Neuronal stem cell (in vitro differentiated cells): ENCODE measurements at regions not wholly inside any gene's neighbourhood (a gene's known extent, or its start where the extent isn't known, plus 50 kb on each side); places are given as distances from the start of the nearest gene placed in this dataset.

Experiments used
- DNase-seq: peaks from one replicate; pipeline ENCODE4 v3.0.0-alpha.2; 2013; ENCODE audit warnings: low spot score
- H2AFZ ChIP-seq: one replicate; pipeline ENCODE4 v1.6.1; 2013; ENCODE audit warnings: mild to moderate bottlenecking, low read length, inconsistent platforms
- H2AK5ac ChIP-seq: 2 replicates; pipeline ENCODE4 v1.6.1; 2013; ENCODE audit warnings: low read depth, mild to moderate bottlenecking, inconsistent platforms, low read length, moderate library complexity, mixed read lengths
- H2BK120ac ChIP-seq: 2 replicates; pipeline ENCODE4 v1.6.1; 2013; ENCODE audit warnings: low read depth, mild to moderate bottlenecking, inconsistent platforms, low read length, moderate library complexity, mixed read lengths
- H2BK12ac ChIP-seq: one replicate; pipeline ENCODE4 v1.6.1; 2013; ENCODE audit warnings: low read length, inconsistent platforms
- H2BK15ac ChIP-seq: 2 replicates; pipeline ENCODE4 v1.6.1; 2013; ENCODE audit warnings: mild to moderate bottlenecking, low read length, inconsistent platforms, mixed read lengths
- H2BK5ac ChIP-seq: one replicate; pipeline ENCODE4 v1.6.1; 2013; ENCODE audit warnings: inconsistent platforms, mild to moderate bottlenecking, low read length, moderate library complexity
- H3K14ac ChIP-seq: one replicate; pipeline ENCODE4 v1.6.1; 2013; ENCODE audit warnings: low read length, inconsistent platforms
- H3K18ac ChIP-seq: 2 replicates; pipeline ENCODE4 v1.6.1; 2013; ENCODE audit warnings: low read length, inconsistent platforms
- H3K23ac ChIP-seq: 2 replicates; pipeline ENCODE4 v1.6.1; 2013; ENCODE audit warnings: low read depth, mild to moderate bottlenecking, mixed read lengths, low read length, inconsistent platforms; ENCODE audit not compliant: poor library complexity
- H3K27ac ChIP-seq: replicated peaks from 3 replicates; pipeline ENCODE4 v1.5.1; 2013; ENCODE audit warnings: low read length, inconsistent platforms
- H3K27me3 ChIP-seq, 3 experiments: 2 replicates each; pipeline ENCODE4 v1.6.1; 2013; ENCODE audit warnings: low read length in 3 of 3, mild to moderate bottlenecking in 2 of 3, inconsistent platforms in 1 of 3, low read depth in 1 of 3, mixed read lengths in 1 of 3, moderate library complexity in 1 of 3; ENCODE audit not compliant: control insufficient read depth in 3 of 3, insufficient read depth in 3 of 3
- H3K36me3 ChIP-seq, 2 donors: replicated peaks in 1 of 2; 2 replicates each; pipeline ENCODE4 v1.6.1; 2013; ENCODE audit warnings: low read length in 2 of 2; ENCODE audit not compliant: control insufficient read depth in 2 of 2, insufficient read depth in 2 of 2
- H3K4ac ChIP-seq: 2 replicates; pipeline ENCODE4 v1.6.1; 2013; ENCODE audit warnings: inconsistent platforms, mild to moderate bottlenecking, low read length, moderate library complexity
- H3K4me1 ChIP-seq, 2 donors: 1 replicate in 1 of 2; 2 replicates in 1 of 2; pipeline ENCODE4 v1.6.1; 2013; ENCODE audit warnings: low read length in 2 of 2, low read depth in 1 of 2; ENCODE audit not compliant: control insufficient read depth in 2 of 2, insufficient read depth in 1 of 2
- H3K4me2 ChIP-seq: one replicate; pipeline ENCODE4 v1.6.1; 2013; ENCODE audit warnings: mild to moderate bottlenecking, low read length, inconsistent platforms; ENCODE audit not compliant: insufficient read depth, poor library complexity, severe bottlenecking
- H3K4me3 ChIP-seq, 2 donors: 2 replicates each; pipeline ENCODE4 v1.5.1; 2013; ENCODE audit warnings: low read length in 2 of 2, mild to moderate bottlenecking in 2 of 2, inconsistent platforms in 1 of 2, moderate library complexity in 1 of 2
- H3K79me1 ChIP-seq: one replicate; pipeline ENCODE4 v1.6.1; 2013; ENCODE audit warnings: low read depth, mild to moderate bottlenecking, inconsistent platforms, low read length, moderate library complexity
- H3K9ac ChIP-seq: one replicate; pipeline ENCODE4 v1.6.1; 2013; ENCODE audit warnings: mild to moderate bottlenecking, low read depth, low read length, inconsistent platforms; ENCODE audit not compliant: poor library complexity
- H3K9me3 ChIP-seq, 2 donors: replicated peaks in 1 of 2; 2 replicates each; pipeline versions ENCODE3 to v1.6.1; 2013; ENCODE audit warnings: low read length in 2 of 2, mild to moderate bottlenecking in 2 of 2, inconsistent platforms in 1 of 2, low read depth in 1 of 2, mixed read lengths in 1 of 2, moderate library complexity in 1 of 2; ENCODE audit not compliant: control insufficient read depth in 2 of 2, insufficient read depth in 1 of 2
- H4K8ac ChIP-seq: one replicate; pipeline ENCODE4 v1.6.1; 2013; ENCODE audit warnings: low read depth, mild to moderate bottlenecking, inconsistent platforms, low read length, moderate library complexity
- H4K91ac ChIP-seq: one replicate; pipeline ENCODE4 v1.6.1; 2013; ENCODE audit warnings: low read length, low read depth, mild to moderate bottlenecking, inconsistent platforms; ENCODE audit not compliant: poor library complexity
- WGBS, 2 donors: extraction: QIAGEN DNeasy Blood & Tissue Kit; methylation state at CpG; one replicate each; pipeline ENCODE4 v1.1.7; 2013; ENCODE audit warnings: missing lambda C conversion rate in 2 of 2, mixed read lengths in 1 of 2; ENCODE audit not compliant: insufficient read length in 2 of 2, insufficient replicate concordance in 1 of 2; ENCODE audit errors: extremely low coverage in 2 of 2; 5-methylcytosine and 5-hydroxymethylcytosine counted together

- H2BK15ac ChIP-seq: no peak overlapping the region
- H2BK120ac ChIP-seq: no peak overlapping the region
- no peak overlapping the region for H3K14ac ChIP-seq
- no peak overlapping the region for H3K9ac ChIP-seq
- no peak overlapping the region for H2AK5ac ChIP-seq
- DNase-seq: no peak
- no peak overlapping the region for H4K8ac ChIP-seq
- H3K18ac ChIP-seq: no peak overlapping the region
- no peak overlapping the region for H3K4ac ChIP-seq
- no peak overlapping the region for H3K27ac ChIP-seq
- H2BK5ac ChIP-seq: no peak overlapping the region
- H3K79me1 ChIP-seq: no peaks in the 10 kb centered on the region
- H2BK12ac ChIP-seq: no peak overlapping the region
- no peak overlapping the region for H4K91ac ChIP-seq
- H2AFZ ChIP-seq: no peak overlapping the region
- no peaks in the 10 kb centered on the region for H3K27me3 ChIP-seq
- no peak overlapping the region for H3K4me2 ChIP-seq
- no peaks in the 10 kb centered on the region for H3K4me1 ChIP-seq
- no CpG with 5 or more reads among the region's 1 CpG for WGBS, 2 donors
- no peaks in the 10 kb centered on the region for H3K9me3 ChIP-seq
- no peaks in the 10 kb centered on the region for H3K36me3 ChIP-seq
- no peak overlapping the region for H3K23ac ChIP-seq
- no peak overlapping the region for H3K4me3 ChIP-seq
Observed at GRCh38 chr1:78383923-78384322, 106.9 kb upstream of the PTGFR start.

- Histone ChIP-seq H3K23ac (no peak overlapping the region), H3K4me2 (no peak overlapping the region), H2AFZ (no peak overlapping the region), H3K4ac (no peak overlapping the region), H3K14ac (no peak overlapping the region), H2AK5ac (no peak overlapping the region), H3K9ac (no peak overlapping the region), H3K9me3 (no peaks in the 10 kb centered on the region), H3K18ac (no peak overlapping the region), H2BK5ac (no peak overlapping the region), H3K4me3 (no peak overlapping the region), H3K36me3 (no peaks in the 10 kb centered on the region), H2BK120ac (no peak overlapping the region), H4K91ac (no peak overlapping the region), H3K27ac (no peak overlapping the region), H3K27me3 (no peaks in the 10 kb centered on the region), H2BK12ac (no peak overlapping the region), H4K8ac (no peak overlapping the region), H2BK15ac (no peak overlapping the region), H3K4me1 (no peaks in the 10 kb centered on the region), H3K79me1 (no peaks in the 10 kb centered on the region)
- no peak for DNase-seq
- no CpG with 5 or more reads among the region's 1 CpG for WGBS, 2 donors
Observed at GRCh38 chr1:78385744-78386462, 104.9 kb upstream of the PTGFR start.

GRCh38 chr1:78387201-78387600, 103.6 kb upstream of the PTGFR start:
- Histone ChIP-seq H3K79me1 (no peaks in the 10 kb centered on the region), H3K27ac (no peak overlapping the region), H2AK5ac (no peak overlapping the region), H3K27me3 (no peaks in the 10 kb centered on the region), H3K14ac (no peak overlapping the region), H3K4me2 (no peak overlapping the region), H3K4ac (no peak overlapping the region), H3K4me1 (no peaks in the 10 kb centered on the region), H3K36me3 (no peaks in the 10 kb centered on the region), H2BK15ac (no peak overlapping the region), H2BK5ac (no peak overlapping the region), H3K4me3 (no peak overlapping the region), H4K8ac (no peak overlapping the region), H3K9ac (no peak overlapping the region), H3K23ac (no peak overlapping the region), H3K18ac (no peak overlapping the region), H2BK12ac (no peak overlapping the region), H3K9me3 (no peaks in the 10 kb centered on the region), H4K91ac (no peak overlapping the region), H2AFZ (no peak overlapping the region), H2BK120ac (no peak overlapping the region)
- DNase-seq: no peak
- WGBS, 2 donors: no CpG with 5 or more reads among the region's 2 CpGs

- H3K9me3 ChIP-seq: no peaks in the 10 kb centered on the region
- no peaks in the 10 kb centered on the region for H3K79me1 ChIP-seq
- no peak overlapping the region for H2BK5ac ChIP-seq
- no peak overlapping the region for H2BK12ac ChIP-seq
- DNase-seq: no peak
- no peak overlapping the region for H3K4me3 ChIP-seq
- no peaks in the 10 kb centered on the region for H3K4me1 ChIP-seq
- H3K36me3 ChIP-seq: no peaks in the 10 kb centered on the region
- H3K14ac ChIP-seq: no peak overlapping the region
- H2BK15ac ChIP-seq: no peak overlapping the region
- H3K27ac ChIP-seq: no peak overlapping the region
- H2AK5ac ChIP-seq: no peak overlapping the region
- WGBS, 2 donors: no CpG with 5 or more reads among the region's 1 CpG
- H2AFZ ChIP-seq: no peak overlapping the region
- H3K27me3 ChIP-seq: no peaks in the 10 kb centered on the region
- H3K4me2 ChIP-seq: no peak overlapping the region
- no peak overlapping the region for H3K23ac ChIP-seq
- H3K9ac ChIP-seq: no peak overlapping the region
- H3K4ac ChIP-seq: no peak overlapping the region
- H3K18ac ChIP-seq: no peak overlapping the region
- H4K91ac ChIP-seq: no peak overlapping the region
- no peak overlapping the region for H2BK120ac ChIP-seq
- H4K8ac ChIP-seq: no peak overlapping the region
Observed at GRCh38 chr1:78387871-78388270, 102.9 kb upstream of the PTGFR start.
